ENCODE measurements at regions not wholly inside any gene's neighbourhood (a gene's known extent, or its start where the extent isn't known, plus 50 kb on each side); places are given as distances from the start of the nearest gene placed in this dataset.

DNA sequence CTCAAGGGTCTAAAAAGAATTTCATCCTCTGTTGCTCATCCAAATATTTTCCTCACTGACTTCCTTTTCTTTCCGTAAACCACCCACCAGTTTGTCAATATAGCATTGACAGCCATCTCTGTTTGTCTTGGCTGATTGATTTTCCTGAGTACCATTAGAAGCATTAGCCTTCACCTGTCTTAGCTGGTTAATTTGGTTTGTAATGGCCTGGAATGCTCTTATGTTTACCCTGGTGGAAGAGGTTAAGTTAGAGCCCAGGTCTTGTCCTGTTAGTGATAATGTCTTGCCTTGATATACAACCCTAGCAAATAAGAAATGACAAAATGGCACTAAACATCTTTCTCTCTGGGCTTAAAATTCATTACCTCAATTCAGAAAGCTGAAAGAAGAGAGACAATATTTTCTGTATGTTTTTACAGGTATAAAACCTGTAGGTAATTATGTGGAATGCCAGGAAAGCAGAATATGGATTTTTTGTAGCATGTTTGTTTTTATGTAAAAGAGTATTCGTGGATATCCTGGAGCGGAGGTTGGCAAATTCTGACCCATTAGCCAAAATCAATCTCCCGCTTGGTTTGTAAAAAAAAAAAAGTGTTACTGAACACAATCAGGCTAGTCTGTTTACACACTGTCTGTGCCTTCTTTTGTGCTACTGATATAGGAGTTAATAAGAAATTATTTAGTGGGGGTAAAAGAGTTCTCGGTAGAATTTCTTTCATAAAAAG, 224.4 kb upstream of the DAAM1 start:
- TF ChIP-seq, protein P1, sequence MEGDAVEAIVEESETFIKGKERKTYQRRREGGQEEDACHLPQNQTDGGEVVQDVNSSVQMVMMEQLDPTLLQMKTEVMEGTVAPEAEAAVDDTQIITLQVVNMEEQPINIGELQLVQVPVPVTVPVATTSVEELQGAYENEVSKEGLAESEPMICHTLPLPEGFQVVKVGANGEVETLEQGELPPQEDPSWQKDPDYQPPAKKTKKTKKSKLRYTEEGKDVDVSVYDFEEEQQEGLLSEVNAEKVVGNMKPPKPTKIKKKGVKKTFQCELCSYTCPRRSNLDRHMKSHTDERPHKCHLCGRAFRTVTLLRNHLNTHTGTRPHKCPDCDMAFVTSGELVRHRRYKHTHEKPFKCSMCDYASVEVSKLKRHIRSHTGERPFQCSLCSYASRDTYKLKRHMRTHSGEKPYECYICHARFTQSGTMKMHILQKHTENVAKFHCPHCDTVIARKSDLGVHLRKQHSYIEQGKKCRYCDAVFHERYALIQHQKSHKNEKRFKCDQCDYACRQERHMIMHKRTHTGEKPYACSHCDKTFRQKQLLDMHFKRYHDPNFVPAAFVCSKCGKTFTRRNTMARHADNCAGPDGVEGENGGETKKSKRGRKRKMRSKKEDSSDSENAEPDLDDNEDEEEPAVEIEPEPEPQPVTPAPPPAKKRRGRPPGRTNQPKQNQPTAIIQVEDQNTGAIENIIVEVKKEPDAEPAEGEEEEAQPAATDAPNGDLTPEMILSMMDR (IDR thresholded peaks at IDR 0.05; ENCODE audit: low read length): no peak
- no peak for TF ChIP-seq EZH2 (IDR thresholded peaks at IDR 0.05; ENCODE audit: borderline replicate concordance, low read length)

Measured in OCI-LY1 (cell line).